Right lobe of liver (tissue), 4 donors: ENCODE measurements at regions not wholly inside any gene's neighbourhood (a gene's known extent, or its start where the extent isn't known, plus 50 kb on each side); places are given as distances from the start of the nearest gene placed in this dataset.

Experiments used
- POLR2A ChIP-seq: fragments of 450-650 bp; IDR thresholded peaks from one replicate; pipeline ENCODE4 v1.6.1; 2017; ENCODE audit warnings: antibody characterized with exemption, mild to moderate bottlenecking
- TF ChIP-seq, protein P1 (sequence below), 4 donors: fragments of 200-600 bp in 3 of 4; fragments of 450-650 bp in 1 of 4; IDR thresholded peaks; one replicate each; pipeline versions ENCODE4 v1.5.1 to v1.8.0; 2016 to 2022; ENCODE audit warnings: antibody characterized with exemption in 4 of 4, mild to moderate bottlenecking in 2 of 4
- donor health status: DM: no; HTN: no; CAD: no.
- donor health status: DM: no; HTN: no; CAD: no.
- donor health status: DM: no; HTN: yes; CAD: no.

DNA sequence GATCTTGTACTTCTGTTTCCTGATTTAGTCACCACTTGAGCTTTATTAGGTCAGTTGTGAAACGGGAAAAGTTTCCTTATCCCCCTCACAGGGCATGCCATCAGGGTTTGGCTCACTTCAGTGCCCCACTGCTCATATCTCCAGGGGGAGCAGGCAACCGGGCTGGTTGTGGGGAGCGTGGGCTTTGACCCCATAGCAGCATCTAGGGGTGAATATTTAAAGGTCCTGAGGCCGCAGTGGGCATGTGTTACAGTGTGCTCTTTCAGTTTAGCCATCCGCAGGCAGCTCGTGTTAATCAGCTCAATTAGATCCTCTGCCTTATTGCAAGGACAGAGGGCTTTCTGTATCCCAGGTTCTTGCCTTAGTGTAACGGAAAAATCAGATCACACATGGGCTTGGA, 71.9 kb downstream of the MRPL46 start:
- no peak for TF ChIP-seq POLR2A
- TF ChIP-seq, protein P1, sequence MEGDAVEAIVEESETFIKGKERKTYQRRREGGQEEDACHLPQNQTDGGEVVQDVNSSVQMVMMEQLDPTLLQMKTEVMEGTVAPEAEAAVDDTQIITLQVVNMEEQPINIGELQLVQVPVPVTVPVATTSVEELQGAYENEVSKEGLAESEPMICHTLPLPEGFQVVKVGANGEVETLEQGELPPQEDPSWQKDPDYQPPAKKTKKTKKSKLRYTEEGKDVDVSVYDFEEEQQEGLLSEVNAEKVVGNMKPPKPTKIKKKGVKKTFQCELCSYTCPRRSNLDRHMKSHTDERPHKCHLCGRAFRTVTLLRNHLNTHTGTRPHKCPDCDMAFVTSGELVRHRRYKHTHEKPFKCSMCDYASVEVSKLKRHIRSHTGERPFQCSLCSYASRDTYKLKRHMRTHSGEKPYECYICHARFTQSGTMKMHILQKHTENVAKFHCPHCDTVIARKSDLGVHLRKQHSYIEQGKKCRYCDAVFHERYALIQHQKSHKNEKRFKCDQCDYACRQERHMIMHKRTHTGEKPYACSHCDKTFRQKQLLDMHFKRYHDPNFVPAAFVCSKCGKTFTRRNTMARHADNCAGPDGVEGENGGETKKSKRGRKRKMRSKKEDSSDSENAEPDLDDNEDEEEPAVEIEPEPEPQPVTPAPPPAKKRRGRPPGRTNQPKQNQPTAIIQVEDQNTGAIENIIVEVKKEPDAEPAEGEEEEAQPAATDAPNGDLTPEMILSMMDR (IDR thresholded peaks at IDR 0.05): no peak
